NB4 (cell line): ENCODE measurements at regions not wholly inside any gene's neighbourhood (a gene's known extent, or its start where the extent isn't known, plus 50 kb on each side); places are given as distances from the start of the nearest gene placed in this dataset.

ENCODE experiments used
- MYC ChIP-seq: IDR thresholded peaks from 2 replicates; pipeline ENCODE4 v1.6.1; 2011; ENCODE audit warnings: low read depth, low read length
- POLR2A ChIP-seq: IDR thresholded peaks from 2 replicates; pipeline ENCODE4 v1.6.1; 2011; ENCODE audit warnings: mild to moderate bottlenecking; ENCODE audit not compliant: insufficient read length; ENCODE audit errors: extremely low read depth
- TF ChIP-seq, protein P1 (sequence below): IDR thresholded peaks from one replicate; pipeline ENCODE4 v1.5.1; 2012; ENCODE audit warnings: low read depth, low read length

DNA sequence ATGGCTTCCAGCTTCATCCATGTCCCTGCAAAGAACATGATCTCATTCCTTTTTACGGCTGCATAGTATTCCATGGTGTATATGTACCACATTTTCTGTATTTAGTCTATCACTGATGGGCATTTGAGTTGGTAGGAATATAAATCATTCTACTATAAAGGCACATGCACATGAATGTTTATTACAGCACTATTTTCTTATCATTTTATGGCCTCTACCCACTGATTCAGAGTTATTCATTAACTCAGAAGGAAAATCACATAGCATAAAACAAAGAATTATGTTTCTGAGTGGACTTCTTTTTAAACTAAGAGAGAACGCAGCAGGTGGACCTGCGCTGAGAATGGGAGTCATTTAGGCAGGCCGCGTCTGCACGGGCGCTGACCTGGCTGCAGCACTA is 619.6 kb downstream of the FBXO15 start:
- TF ChIP-seq, protein P1, sequence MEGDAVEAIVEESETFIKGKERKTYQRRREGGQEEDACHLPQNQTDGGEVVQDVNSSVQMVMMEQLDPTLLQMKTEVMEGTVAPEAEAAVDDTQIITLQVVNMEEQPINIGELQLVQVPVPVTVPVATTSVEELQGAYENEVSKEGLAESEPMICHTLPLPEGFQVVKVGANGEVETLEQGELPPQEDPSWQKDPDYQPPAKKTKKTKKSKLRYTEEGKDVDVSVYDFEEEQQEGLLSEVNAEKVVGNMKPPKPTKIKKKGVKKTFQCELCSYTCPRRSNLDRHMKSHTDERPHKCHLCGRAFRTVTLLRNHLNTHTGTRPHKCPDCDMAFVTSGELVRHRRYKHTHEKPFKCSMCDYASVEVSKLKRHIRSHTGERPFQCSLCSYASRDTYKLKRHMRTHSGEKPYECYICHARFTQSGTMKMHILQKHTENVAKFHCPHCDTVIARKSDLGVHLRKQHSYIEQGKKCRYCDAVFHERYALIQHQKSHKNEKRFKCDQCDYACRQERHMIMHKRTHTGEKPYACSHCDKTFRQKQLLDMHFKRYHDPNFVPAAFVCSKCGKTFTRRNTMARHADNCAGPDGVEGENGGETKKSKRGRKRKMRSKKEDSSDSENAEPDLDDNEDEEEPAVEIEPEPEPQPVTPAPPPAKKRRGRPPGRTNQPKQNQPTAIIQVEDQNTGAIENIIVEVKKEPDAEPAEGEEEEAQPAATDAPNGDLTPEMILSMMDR: no peak
- TF ChIP-seq MYC (no peak), POLR2A (no peak)
